NCI-H510A (cell line): ENCODE measurements at regions not wholly inside any gene's neighbourhood (a gene's known extent, or its start where the extent isn't known, plus 50 kb on each side); places are given as distances from the start of the nearest gene placed in this dataset.

Experiments
- DNase-seq: peaks from one replicate; lab custom pipeline; 2025; lab: John Stamatoyannopoulos, UW

DNA sequence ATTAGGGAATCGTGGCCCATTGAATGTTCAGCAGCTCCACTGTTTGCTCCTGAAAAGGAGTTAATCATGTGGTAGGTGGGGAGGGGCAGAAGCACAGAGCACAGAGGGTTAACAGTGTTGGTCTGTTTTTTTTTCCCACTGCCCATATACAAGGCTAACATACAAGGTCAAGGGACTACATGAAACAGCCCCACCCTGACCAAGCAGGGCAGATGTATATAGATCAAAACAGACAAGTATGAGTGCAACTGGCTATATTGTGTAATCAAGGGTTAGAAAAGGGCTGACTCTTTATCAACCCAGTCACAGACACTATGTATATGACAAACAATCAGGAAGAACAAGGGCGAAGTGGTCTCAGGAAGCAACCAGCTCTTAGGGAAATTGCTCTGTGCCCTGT lies 186.6 kb upstream of the CDH11 start:
- no peak for DNase-seq

DNA sequence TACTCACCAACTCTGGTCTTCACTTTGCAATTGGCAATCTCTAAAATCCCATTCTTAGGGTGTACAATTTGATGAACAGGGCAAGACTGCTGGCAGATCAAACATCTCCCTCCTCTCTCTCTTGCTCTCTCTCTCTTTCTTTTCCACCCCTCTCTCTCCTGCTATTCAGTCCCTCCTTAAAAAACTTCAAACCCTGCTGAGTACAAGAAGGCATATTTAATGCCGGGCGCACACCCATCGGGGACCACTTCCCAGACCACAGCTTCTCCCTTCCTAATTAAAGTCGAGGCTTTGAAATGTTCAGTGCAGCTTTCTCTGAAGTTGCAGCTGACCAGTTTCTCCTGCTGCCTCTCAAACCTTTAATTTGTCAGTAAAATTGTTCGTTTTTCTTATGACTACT lies 185.4 kb upstream of the CDH11 start:
- no peak for DNase-seq

DNA sequence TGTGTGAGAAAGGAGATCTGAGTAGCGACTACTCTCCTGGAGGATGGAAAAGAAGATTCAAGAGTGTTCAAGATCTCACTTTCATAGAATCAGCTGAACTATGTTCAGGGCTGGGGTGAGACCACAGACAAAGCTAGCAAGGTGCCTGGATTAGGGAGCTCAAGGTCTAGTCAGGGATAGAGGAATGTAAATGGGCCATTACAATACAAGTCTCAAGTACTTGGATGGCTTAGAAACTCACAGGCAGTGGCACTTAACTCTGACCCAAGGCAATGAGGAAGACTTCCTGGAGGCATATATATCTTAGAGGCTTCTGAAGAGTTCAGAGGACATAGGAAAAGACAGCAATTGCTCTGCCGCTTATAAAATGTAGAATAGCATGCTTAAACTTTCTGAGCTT lies 184.9 kb upstream of the CDH11 start:
- DNase-seq = no peak

DNA sequence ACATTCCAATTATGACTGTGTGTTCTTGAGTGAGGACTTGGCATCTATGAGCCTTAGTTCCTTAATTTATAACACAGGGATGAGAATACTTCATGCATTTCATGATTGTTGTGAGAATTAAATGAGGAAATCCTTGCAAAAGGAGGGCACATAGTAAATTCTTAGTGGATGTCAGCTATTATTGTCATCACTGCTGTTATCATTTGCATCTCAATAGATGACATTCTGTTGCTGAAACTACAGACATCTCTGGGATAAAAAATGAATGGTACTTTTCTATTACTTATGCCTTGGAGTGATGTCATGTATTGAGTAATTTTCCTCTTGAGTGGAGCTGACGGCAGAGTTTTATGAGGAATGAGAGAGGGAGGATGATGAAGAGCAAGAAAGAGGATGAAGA lies 184.4 kb upstream of the CDH11 start:
- no peak for DNase-seq

DNA sequence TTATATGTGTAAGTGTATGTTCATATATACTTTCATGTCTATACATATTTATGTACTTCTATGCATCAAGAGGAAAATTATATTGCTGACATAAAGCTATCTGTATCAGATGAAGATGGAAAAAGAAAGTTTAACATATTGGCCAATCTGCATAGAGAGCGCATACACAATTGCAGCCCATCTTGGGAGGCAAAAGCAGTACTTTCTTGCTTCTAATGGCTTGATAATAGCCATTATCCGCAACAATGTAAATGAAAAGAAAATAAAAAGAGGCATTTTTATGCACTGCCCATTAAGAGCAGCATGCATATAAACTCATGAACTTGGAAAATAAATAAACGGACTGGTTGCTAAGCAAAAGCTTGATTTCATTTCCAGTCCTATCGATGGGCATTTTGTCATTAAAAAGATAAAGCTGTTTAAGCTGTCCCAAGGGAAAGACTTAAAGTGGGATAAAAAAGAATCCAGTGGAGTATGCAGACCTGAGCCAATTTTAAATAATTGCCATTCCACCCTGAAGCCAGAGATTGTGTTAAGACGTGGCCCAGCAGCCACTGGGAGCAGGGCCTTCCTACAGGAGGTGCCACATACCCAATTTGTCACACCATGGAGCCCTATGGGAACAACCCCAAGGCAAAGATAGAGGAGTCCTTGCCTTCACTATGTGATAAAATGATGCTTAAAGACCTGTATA lies 183.6 kb upstream of the CDH11 start:
- no peak for DNase-seq

DNA sequence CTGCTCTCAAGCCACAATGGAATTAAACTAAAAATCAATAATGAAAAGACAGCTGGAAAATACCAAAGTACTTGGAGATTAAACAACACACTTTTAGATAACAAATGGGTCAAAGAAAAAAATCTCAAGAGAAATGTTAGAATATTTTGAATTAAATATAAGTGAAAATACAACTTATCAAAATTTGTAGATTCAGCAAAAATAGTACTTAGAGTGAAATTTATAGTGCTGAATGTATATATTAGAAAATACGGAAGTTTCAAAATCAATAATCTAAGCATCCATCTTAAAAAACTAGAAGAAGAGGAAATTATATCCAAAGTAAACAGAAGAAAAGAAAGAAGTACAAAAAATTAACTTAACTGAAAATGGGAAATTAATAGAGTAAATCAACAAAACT lies 179.2 kb upstream of the CDH11 start:
- DNase-seq = no peak

DNA sequence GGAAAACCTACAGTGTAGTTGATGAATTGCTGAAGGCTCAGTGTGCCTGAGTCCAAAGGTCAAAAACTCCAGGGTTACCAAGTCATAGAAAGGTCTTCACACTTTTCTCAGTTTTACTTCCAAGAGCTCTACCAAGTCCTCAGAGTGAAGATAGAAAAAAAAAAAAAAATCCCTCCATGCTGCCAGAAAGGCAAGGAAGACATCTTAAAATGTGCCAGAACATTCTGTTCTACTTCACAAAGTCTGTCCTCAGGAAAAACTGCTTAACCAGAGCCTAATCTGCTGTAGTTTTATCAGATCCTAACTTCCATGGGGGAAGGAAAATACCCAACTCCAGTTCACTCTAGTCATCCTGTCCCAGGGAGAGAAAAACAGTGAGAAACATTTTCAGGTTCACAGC lies 175.6 kb upstream of the CDH11 start:
- DNase-seq = no peak

DNA sequence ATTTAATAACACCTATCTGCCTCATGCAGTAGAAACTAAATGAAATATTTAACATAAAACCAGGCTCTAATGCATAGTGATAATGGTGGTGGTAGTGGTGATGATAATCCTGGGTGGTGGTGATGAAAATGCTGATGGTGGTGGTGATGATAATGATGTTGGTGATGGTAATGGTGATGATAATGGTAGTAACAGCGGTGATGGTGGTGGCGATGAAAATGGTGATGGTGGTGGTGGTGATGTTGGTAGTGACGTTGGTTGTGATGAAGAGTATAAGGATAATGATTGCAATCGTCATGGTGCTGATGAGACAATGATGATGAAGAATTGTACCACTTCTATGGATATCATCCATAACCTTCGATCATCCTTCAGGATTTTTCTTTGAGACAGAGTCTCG lies 173.7 kb upstream of the CDH11 start:
- no peak for DNase-seq

DNA sequence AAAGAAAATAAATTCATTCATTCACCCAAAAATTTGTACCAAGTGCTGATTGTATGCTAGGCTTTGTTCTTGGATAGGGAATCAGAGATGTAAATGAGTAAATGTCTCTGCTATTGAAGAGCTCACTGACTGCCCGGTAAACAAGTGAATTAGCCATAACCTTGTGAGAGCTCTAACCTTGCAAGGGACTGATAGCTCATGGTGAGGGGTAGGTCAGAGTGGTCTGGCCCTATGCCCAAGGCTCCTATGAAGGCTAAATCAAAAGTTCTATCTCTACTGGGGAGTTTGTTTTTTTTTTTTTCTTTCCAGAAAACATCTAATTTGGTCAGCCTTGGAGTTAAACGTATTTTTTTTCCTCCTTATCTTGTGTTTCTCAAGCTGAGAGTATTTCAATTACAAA lies 172.8 kb upstream of the CDH11 start:
- DNase-seq = no peak

DNA sequence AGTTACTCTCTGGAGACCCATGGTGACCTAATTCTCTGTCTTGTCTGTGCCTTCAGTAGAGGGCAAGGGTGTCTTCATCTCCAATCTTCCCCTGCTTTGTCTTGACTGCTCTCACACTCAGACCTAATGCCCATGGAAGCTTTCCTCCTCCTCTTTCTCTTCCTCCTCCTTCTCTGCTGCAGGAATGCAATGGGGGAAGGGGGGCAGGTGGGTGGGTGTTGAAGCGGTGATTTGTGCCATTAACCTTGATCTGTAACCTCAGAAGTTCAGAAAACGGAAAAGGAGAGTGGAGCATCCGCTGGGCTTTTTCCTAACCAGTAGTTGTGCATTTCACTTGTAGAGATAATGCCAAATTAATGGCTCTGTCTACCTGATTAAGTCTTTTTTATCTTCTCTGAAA lies 172.3 kb upstream of the CDH11 start:
- DNase-seq = no peak

DNA sequence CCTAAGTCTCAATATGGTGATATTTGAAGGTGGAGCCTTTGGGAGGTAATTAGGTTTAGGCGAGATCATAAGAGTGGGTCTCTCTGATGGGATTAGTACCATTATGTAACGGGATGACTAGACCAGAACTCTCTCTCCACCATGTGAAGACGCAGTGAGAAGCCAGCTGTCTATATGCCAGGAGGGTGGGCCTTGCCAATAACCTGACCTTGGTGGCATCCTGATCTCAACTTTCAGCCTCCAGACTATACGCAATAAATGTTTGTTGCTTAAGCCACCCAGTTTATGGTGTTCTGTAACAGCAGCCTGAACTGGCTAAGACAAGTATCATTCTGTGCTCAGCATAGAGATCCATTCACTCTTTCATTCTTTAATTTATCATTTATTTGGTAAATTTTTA lies 167.2 kb upstream of the CDH11 start:
- DNase-seq = no peak

DNA sequence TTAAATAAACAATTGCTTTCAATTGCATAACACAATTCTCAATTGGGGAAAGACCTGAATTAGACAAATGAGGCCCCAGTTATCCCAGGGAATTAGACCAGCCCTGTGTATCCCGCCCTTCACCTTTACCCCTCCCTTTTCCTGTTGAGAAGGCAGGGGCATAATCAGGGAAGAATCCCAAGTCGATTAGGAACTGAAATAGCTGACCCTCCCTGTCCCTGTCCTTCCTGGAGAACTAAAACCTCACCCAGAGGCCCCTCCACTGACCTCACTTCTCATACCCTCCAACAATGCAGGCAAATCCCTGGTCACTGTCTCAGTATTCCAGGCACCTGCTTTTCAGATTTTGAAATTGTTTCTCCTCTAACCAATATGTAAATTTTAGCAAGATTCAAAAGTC lies 165.4 kb upstream of the CDH11 start:
- no peak for DNase-seq

DNA sequence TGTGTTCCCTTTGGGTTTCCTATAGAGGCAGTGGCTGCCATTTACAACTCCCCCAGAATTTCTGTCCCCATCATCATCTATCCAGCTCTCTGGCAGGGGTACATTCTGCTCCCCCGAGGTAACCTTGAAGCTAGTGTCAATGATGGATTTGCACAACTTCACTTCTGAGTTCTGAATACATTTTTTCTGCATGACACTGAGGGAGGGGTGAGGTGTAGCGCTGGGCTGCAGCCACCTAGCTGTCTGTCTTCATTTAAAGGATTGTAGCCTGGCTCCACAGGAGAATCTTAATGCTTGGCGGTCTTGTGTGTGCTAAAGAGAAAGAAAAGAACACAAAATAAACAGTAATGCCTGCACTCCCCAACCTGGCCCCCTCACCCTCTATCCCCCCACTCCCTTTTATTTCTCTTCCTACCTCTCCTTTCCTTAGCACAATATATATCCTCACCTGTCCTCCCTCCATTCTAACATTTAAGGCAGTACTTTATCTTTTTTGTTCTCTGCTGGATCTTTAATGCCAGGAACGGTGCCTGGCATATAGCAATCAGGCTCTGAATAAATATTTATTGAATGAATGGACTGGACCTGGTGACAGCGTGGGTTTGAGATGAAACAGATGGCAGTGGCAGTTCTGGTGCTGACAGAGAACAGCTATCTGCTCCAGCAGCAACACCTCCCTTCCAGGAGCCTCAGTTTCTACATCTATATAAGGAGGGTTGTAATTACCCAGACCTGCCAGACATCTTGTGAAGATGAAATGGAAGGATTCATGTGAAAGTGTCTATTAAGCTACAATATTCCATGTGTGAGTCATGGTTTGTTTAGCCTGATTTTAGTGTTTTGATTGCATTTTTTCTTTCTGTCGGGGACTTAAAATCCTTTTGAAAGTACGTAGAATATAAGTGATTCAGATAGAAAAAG lies 163.5 kb upstream of the CDH11 start:
- DNase-seq = no peak

DNA sequence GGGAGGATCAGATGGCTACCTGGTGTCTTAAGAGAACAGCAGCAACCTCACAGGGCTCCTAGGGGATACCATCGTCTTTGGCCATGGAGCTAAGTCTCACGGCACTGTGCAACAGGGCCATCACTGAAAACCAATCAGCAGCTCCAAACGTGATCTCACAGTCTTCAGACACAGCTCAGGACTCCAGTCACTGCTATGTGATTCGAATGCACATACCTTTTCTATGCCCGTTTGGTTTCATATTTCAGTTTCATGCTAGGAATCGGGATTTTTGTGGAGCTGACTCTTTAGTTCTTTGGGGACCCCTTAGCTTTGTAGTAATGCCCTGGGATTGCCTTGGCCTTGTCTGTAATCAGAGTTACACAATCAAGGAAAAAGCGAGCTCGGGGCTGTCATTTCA lies 162.8 kb upstream of the CDH11 start:
- DNase-seq = no peak

DNA sequence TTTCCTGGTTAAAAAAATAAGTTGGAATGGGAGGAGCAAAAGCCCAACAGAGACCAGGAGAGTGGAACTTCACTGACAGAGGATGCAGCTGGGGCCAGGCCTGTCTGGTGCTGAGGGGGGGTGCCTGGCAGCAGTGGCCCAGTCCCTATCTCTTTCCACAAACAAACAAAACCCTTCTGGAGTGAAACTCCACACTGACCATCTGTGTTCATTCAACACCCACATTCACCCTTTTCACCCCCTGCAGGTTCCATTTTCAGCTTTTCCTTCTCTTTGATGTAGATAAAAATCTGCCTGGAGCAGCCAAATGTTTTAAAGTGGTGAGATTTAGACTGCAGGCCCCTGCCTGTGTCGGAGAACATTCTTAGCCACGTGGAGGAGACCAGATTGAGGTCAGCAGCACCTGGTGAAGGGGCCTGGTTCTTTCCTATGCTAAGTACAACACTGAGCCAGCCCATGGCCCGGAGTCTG lies 161.4 kb upstream of the CDH11 start:
- no peak for DNase-seq

DNA sequence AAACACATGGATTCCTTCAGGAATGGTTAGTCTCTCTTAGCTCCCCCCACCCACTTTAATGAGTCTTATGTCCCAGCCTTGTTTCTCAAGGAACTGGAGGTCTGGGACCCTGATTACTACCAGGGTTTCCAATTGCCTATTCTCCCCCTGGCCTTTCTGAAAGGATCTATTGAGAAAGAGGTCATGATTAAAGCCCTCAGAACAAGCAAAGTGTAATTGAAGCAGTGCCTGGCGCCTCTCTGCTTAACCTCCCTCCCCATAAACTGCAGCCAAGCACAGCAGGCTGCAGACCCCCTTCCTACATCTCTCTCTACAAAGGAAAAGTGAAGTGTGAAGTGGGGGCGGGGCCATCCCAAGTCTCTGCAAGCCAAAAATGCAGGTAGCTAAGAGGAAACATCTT lies 159.7 kb upstream of the CDH11 start:
- DNase-seq = no peak

DNA sequence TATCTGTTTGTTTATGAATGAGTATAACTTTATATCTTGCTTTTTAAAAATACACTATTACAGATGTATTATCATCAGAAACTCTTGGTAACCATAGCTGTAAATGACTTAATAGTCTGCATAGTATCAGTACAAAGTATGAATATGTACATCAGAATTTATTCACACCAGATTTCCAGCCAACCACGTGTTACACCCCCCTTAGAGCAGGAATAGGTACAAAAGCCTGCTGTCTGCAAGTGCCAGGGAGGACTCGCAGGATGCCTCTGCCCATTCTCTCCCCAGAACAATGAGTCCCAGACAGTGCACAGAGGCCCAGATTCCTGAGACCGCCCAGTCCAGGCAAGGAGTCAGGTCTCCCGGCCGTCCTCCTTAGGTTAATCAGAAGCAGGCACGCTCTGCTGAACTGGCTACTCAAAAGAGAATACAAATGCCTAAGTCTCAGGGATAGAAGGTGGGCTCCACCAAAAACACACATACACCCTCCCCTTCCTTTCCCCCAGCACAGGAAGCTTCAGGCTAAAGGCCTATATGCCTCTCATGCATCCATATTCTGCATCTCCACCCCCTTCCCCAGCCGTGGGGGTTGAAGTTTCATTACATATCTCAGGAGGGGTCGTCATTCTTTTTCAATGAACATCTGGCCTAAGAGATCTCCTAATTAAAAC lies 159.1 kb upstream of the CDH11 start:
- DNase-seq = no peak

DNA sequence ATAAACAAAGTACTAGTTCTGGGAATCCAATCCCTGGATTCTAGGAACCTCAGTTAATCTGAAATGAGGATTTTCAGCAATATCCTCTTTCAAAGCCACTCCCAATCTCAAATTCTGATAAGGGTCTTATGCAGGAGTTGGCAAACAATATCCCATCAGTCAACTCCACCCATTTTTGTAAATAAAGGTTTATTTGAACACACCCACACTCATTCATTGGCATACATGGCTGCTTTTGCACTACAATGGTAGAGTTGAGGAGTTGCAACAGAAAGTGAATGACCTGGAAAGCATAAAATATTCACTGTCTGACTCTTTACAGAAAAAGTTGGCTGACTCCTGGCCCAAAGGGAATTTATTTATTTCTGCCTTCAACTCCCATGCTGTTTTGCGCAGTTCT lies 157.7 kb upstream of the CDH11 start:
- no peak for DNase-seq

DNA sequence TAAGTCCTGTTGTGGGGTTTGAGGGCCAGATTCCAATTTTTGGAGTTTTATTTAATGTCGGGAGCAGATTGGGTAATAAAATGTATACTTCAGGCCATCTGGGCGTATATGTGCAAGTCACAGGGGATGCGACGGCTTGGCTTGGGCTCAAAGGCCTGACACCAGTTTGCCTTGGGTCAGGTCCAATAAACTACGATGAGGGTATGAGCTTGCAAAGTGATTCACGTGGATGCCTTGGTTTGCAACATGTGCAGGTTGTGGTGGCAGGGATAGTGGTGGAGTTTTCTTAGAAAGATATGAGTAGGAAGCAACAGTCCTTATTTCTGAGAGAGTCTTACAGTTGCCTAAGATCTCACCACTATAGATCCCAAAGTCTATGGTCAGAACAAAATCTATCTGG lies 157.0 kb upstream of the CDH11 start:
- DNase-seq = no peak

DNA sequence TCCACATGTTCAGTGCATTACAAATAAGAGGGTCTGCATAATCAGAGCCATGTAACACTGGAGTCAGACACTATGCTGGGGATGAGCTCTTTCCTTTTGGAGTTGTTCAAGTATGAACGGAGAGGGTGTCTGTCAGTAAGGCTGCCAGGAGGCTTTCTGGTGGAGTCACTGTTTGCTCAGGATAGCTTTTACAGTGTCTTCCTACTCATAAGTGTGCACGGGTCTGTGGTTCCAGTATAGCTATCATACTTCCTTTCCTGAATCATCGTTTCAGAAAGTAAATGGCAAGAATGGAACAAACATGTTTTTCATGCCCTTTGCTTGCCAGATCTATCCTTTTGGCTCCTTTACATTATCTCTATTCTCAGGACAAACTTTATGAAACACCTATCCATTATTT lies 152.7 kb upstream of the CDH11 start:
- DNase-seq = no peak

DNA sequence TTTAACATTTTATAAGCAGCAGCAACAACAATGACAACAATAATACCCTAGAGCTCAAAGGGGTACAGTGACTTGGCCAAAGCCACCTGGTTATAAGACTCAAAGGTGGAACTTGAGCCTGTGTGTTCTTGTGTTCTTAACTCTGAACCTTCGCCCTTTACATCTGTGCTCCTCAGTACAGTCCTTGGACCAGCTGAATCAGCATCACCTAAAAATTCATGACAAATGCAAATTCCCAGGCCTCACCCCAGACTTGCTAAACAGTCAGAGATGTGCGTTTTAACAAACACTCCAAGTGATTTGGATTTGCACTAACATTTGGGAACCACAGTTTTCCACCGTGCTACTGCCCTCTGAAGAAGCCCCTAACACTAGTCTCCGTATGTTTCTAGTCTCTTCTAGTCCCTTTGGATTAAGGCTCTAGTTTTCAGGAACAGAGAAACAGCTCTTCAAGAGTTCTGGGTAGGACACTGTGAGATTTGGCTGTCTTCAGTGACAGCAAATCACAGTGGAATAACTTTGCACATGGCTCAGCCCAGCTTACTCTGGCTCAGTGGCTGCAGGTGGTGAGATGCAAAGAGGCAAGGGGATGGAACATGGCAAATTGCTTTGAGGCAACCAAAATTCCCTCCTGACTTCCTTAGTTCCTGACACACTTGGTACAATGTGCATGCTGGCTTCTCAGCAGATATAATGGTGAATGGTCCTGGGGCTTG lies 151.0 kb upstream of the CDH11 start:
- DNase-seq = no peak

DNA sequence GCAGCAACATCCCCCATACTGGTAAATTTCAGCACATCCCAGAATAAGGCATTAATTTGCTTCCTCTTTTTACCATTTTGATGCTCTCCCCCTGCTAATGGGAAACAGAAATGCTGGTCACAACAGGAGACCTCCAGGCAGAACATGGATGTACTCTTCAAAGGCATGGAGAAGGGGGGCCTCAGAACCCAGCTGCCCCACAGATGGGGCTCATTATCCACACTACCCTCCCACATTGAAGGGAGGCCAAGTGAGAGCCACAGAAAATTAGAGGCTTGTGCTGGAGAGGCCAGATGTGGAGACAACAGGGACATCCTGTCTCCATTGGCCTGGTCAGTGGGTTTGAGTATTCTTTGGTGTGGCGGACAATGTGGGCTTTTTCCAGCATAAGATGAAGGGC lies 150.1 kb upstream of the CDH11 start:
- DNase-seq = no peak
